ENCODE measurements at regions not wholly inside any gene's neighbourhood (a gene's known extent, or its start where the extent isn't known, plus 50 kb on each side); places are given as distances from the start of the nearest gene placed in this dataset.

DNA sequence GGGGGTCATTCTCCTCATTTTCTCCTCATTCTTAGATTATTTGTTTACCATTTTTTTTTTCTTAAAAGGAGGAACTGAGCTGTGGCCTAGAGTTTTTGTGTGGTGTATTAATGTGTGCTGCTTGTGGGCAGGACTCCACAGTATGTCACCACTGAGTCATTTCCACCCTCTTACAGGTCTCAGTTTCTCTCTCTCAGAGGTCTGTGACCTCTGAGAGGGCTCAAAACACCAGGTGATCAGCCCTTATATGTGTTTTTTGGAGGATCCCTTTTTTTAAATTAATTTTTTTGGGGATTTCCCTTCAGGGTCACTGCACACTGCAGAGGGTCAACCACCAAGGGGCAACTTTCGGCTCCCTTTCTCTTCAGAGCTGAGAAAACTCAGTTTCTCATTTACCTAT, 166.4 kb downstream of the SUCNR1 start:
- Histone ChIP-seq H3K4me1 (no peaks in the 10 kb centered on the region), H3K9me3 (no peaks in the 10 kb centered on the region), H3K27me3 (no peaks in the 10 kb centered on the region; the same call in 1 of the 2 replicates), H3K4me3 (ENCODE audit: low read depth, low read length) (no peak overlapping the region), H3K36me3 (no peaks in the 10 kb centered on the region)
- TF ChIP-seq, protein P1, sequence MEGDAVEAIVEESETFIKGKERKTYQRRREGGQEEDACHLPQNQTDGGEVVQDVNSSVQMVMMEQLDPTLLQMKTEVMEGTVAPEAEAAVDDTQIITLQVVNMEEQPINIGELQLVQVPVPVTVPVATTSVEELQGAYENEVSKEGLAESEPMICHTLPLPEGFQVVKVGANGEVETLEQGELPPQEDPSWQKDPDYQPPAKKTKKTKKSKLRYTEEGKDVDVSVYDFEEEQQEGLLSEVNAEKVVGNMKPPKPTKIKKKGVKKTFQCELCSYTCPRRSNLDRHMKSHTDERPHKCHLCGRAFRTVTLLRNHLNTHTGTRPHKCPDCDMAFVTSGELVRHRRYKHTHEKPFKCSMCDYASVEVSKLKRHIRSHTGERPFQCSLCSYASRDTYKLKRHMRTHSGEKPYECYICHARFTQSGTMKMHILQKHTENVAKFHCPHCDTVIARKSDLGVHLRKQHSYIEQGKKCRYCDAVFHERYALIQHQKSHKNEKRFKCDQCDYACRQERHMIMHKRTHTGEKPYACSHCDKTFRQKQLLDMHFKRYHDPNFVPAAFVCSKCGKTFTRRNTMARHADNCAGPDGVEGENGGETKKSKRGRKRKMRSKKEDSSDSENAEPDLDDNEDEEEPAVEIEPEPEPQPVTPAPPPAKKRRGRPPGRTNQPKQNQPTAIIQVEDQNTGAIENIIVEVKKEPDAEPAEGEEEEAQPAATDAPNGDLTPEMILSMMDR (IDR thresholded peaks at IDR 0.05; ENCODE audit: low read depth, low read length), result no peak
- DNase-seq, result no peak

DNA sequence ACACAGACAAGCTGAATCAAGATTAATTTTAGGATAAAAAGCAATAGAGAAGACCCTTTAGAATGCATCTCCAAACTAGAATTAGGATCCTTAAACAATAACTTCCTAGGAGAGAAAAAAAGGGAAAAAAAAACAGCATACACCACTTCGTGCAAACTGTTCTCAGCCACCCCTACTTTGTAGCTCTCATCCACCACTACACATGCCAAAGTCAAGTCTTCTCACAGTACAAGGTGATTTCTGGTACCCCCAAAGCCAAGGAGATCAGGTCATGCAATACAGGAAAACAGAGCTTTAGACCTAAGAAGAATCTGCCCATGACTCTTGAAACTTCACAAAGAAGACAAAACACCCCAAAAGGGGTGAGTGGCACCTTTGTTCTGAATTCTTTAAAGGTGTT, 166.9 kb downstream of the SUCNR1 start:
- no peaks in the 10 kb centered on the region for H3K9me3 ChIP-seq
- no peaks in the 10 kb centered on the region; the same call in 1 of the 2 replicates for H3K27me3 ChIP-seq
- no peak overlapping the region for H3K4me3 ChIP-seq (ENCODE audit: low read depth, low read length)
- DNase-seq, result no peak
- TF ChIP-seq, protein P1 (IDR thresholded peaks at IDR 0.05; ENCODE audit: low read depth, low read length), result no peak
- H3K36me3 ChIP-seq, result no peaks in the 10 kb centered on the region
- H3K4me1 ChIP-seq, result no peaks in the 10 kb centered on the region

DNA sequence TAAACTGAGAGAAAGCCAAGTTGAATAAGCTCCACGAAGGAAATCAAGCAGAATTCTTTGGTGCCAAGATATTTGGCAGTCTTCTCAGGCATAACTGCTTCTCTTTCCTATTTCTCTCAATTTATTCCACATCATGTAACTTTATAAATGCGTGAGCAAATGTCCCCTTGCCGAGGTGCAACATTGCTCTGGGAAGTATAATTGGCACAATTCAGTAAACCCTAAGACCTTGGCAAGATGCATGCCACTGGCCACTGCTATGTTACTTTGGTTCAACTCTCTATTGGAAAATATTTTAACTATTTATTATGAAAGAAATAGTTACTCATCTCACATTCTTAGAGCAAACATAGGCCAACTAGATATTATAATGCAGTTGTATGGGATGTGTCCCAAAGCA, 170.2 kb downstream of the SUCNR1 start:
- no peak overlapping the region for H3K4me3 ChIP-seq (ENCODE audit: low read depth, low read length)
- H3K27me3 ChIP-seq, result no peaks in the 10 kb centered on the region; the same call in 1 of the 2 replicates
- H3K4me1 ChIP-seq, result no peaks in the 10 kb centered on the region
- no peaks in the 10 kb centered on the region for H3K9me3 ChIP-seq
- H3K36me3 ChIP-seq, result no peaks in the 10 kb centered on the region
- TF ChIP-seq, protein P1 (IDR thresholded peaks at IDR 0.05; ENCODE audit: low read depth, low read length), result no peak
- no peak for DNase-seq

DNA sequence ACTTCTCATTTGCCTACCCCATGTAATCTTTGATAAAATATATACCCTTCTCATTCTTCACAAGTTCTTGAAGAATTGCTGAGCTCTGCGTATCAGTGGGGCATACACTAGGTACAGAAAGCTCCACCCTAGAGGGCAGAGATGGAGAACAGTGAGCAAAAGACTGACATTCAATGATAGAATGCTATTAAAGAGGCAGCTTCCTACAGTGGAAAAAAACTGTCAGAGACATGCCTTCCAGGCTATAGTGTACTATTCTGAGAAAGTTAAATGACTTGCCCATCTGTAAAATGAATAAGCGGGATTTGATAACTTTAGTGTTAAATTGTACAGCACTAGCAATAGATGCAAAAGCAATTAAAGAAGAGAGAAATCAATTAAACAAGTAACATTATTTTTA, 172.8 kb downstream of the SUCNR1 start:
- DNase-seq, result no peak
- no peak overlapping the region for H3K4me3 ChIP-seq (ENCODE audit: low read depth, low read length)
- no peaks in the 10 kb centered on the region for H3K9me3 ChIP-seq
- TF ChIP-seq, protein P1 (IDR thresholded peaks at IDR 0.05; ENCODE audit: low read depth, low read length), result no peak
- H3K36me3 ChIP-seq, result no peaks in the 10 kb centered on the region
- no peaks in the 10 kb centered on the region for H3K4me1 ChIP-seq
- H3K27me3 ChIP-seq, result no peaks in the 10 kb centered on the region; the same call in 1 of the 2 replicates

DNA sequence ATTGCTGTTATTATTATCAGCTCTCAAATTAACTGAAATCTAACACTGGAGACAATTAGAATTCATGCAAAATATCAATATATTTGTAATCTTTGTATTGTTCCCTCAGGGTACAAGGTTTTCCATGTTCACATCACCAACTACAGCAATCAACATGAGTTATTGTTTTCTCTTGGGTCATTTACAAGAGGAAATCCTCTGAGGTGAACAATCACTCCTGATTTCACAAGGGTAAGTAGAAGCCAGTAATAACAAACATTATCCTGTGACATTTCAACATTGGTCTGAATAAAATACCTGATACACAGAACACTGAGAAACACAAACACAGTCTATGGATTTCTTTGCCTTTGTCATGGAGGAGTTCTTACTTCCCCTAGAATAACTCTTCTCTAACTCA, 174.0 kb downstream of the SUCNR1 start:
- TF ChIP-seq, protein P1 (IDR thresholded peaks at IDR 0.05; ENCODE audit: low read depth, low read length), result no peak
- no peaks in the 10 kb centered on the region for H3K4me1 ChIP-seq
- no peak for DNase-seq

DNA sequence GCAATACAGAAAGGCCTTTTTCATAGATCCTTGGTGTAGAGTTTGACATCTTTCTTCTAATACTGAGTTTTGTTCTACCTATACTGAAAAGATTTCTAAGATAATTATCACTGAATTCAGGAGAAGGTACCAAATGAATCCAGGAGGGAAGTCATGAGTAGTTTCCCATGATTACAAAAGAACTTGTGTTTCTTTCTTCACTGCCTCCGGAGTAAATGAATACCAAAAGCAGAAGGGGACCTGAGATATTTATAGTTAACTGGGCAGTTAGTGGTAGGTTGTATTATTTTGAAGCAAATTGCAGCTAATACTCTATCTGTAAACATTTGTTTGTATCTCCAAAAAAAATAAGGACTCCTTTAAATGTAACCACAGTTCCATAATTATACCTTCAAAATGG, 175.4 kb downstream of the SUCNR1 start:
- DNase-seq, result no peak
- TF ChIP-seq, protein P1 (IDR thresholded peaks at IDR 0.05; ENCODE audit: low read depth, low read length), result no peak
- H3K27me3 ChIP-seq, result no peaks in the 10 kb centered on the region
- no peaks in the 10 kb centered on the region for H3K36me3 ChIP-seq
- no peak overlapping the region for H3K4me3 ChIP-seq (ENCODE audit: low read depth, low read length)
- H3K9me3 ChIP-seq, result no peaks in the 10 kb centered on the region
- no peaks in the 10 kb centered on the region for H3K4me1 ChIP-seq

More for the DNA sequence above, 174.0 kb downstream of the SUCNR1 start:
- H3K4me3 ChIP-seq (ENCODE audit: low read depth, low read length), result no peak overlapping the region
- H3K36me3 ChIP-seq, result no peaks in the 10 kb centered on the region
- H3K9me3 ChIP-seq, result no peaks in the 10 kb centered on the region
- H3K27me3 ChIP-seq, result no peaks in the 10 kb centered on the region
